ENCODE measurements at regions not wholly inside any gene's neighbourhood (a gene's known extent, or its start where the extent isn't known, plus 50 kb on each side); places are given as distances from the start of the nearest gene placed in this dataset.

GRCh38 chr14:87018294-87018693, 974.7 kb downstream of the GALC start:
- ATAC-seq (no peak), DNase-seq (no peak)
- H3K36me3 ChIP-seq (replicated peaks in 1 of 2; ENCODE audit: insufficient read depth in 1 of 2, low read depth in 2 of 2), result no peaks in the 10 kb centered on the region
- 14 to 35% methylated on average over 1 of the region's 1 CpG for WGBS, 2 donors
- no peak overlapping the region for H3K27ac ChIP-seq
- no peaks in the 10 kb centered on the region for H3K27me3 ChIP-seq
- H3K4me1 ChIP-seq, result no peaks in the 10 kb centered on the region
- intact Hi-C loops (cut with DNase I), result no loop called here
- H3K9me3 ChIP-seq, result no peaks in the 10 kb centered on the region
- no peak overlapping the region for H3K4me3 ChIP-seq
- no peak for TF ChIP-seq POLR2A (IDR thresholded peaks at IDR 0.05)
- TF ChIP-seq CTCF (IDR thresholded peaks at IDR 0.05), result no peak

GRCh38 chr14:87017335-87017734, 975.6 kb downstream of the GALC start:
- H3K27me3 ChIP-seq, result no peaks in the 10 kb centered on the region
- intact Hi-C loops (cut with DNase I), result no loop called here
- ATAC-seq (no peak), DNase-seq (no peak)
- no peaks in the 10 kb centered on the region for H3K36me3 ChIP-seq (replicated peaks in 1 of 2; ENCODE audit: insufficient read depth in 1 of 2, low read depth in 2 of 2)
- H3K4me3 ChIP-seq, result no peak overlapping the region
- 69 to 71% methylated on average over 2 of the region's 2 CpGs for WGBS, 2 donors
- no peaks in the 10 kb centered on the region for H3K4me1 ChIP-seq
- no peaks in the 10 kb centered on the region for H3K9me3 ChIP-seq
- H3K27ac ChIP-seq, result no peak overlapping the region
- TF ChIP-seq CTCF (IDR thresholded peaks at IDR 0.05) (no peak), POLR2A (IDR thresholded peaks at IDR 0.05) (no peak)

- TF ChIP-seq CTCF (IDR thresholded peaks at IDR 0.05) (peak in 2 of 7 experiments; percentile 14 to 18), POLR2A (IDR thresholded peaks at IDR 0.05) (no peak)
- no peaks in the 10 kb centered on the region for H3K36me3 ChIP-seq (replicated peaks in 1 of 2; ENCODE audit: insufficient read depth in 1 of 2, low read depth in 2 of 2)
- no peaks in the 10 kb centered on the region for H3K4me1 ChIP-seq
- no peak for DNase-seq
- no peak overlapping the region for H3K27ac ChIP-seq
- 68 to 79% methylated on average over 3 of the region's 3 CpGs for WGBS, 2 donors
- H3K9me3 ChIP-seq, result peaks cover 0 to 3% (median 0%) of the 10 kb centered on the region in 3 donors
- ATAC-seq, result no peak
- intact Hi-C loops (cut with DNase I), result no loop called here
- H3K27me3 ChIP-seq, result no peaks in the 10 kb centered on the region
- no peak overlapping the region for H3K4me3 ChIP-seq
Observed at GRCh38 chr14:87014856-87015255, 978.1 kb downstream of the GALC start.

- intact Hi-C loops (cut with DNase I), result no loop called here
- H3K4me1 ChIP-seq, result no peaks in the 10 kb centered on the region
- ATAC-seq (no peak), DNase-seq (no peak)
- no peaks in the 10 kb centered on the region for H3K36me3 ChIP-seq (replicated peaks in 1 of 2; ENCODE audit: insufficient read depth in 1 of 2, low read depth in 2 of 2)
- no peak overlapping the region for H3K4me3 ChIP-seq
- no peak overlapping the region for H3K27ac ChIP-seq
- H3K9me3 ChIP-seq, result peaks cover 0 to 3% (median 0%) of the 10 kb centered on the region in 3 donors
- no peak for TF ChIP-seq CTCF (IDR thresholded peaks at IDR 0.05)
- H3K27me3 ChIP-seq, result no peaks in the 10 kb centered on the region
- 88 to 89% methylated on average over 2 of the region's 2 CpGs for WGBS, 2 donors
Observed at GRCh38 chr14:87013583-87013982, 979.4 kb downstream of the GALC start.

- intact Hi-C loops (cut with DNase I), result no loop called here
- ATAC-seq, result no peak
- no peak for DNase-seq
- Histone ChIP-seq H3K4me3 (no peak overlapping the region), H3K27me3 (no peaks in the 10 kb centered on the region), H3K36me3 (replicated peaks in 1 of 2; ENCODE audit: insufficient read depth in 1 of 2, low read depth in 2 of 2) (no peaks in the 10 kb centered on the region), H3K4me1 (no peaks in the 10 kb centered on the region), H3K9me3 (peaks cover 0 to 3% (median 0%) of the 10 kb centered on the region in 3 donors), H3K27ac (no peak overlapping the region)
- 90 to 94% methylated on average over 1 of the region's 1 CpG for WGBS, 2 donors
- TF ChIP-seq POLR2A (IDR thresholded peaks at IDR 0.05), result no peak
- no peak for TF ChIP-seq CTCF (IDR thresholded peaks at IDR 0.05)
Observed at GRCh38 chr14:87008965-87009364, 984.0 kb downstream of the GALC start.

Measured in body of pancreas (tissue), 4 donors.